PC-3 (cell line): ENCODE measurements at regions not wholly inside any gene's neighbourhood (a gene's known extent, or its start where the extent isn't known, plus 50 kb on each side); places are given as distances from the start of the nearest gene placed in this dataset.
A peak's percentile ranks its signal among the peaks of the same experiment; 100 is the strongest.

ENCODE experiments used
- ATAC-seq: fragments of 200-7000 bp; cut with Tn5 transposase; 2 replicates; pipeline ENCODE4 v1.9.1; 2020; ENCODE audit warnings: mild to moderate bottlenecking, moderate library complexity
- BruUV-seq: library from RNA; stranded (reverse); fragments of 400-500 nt; replicated peaks from 2 replicates; lab custom pipeline; 2021; lab: Mats Ljungman, UMichigan
- CTCF ChIA-PET: fragments of 300-600 bp; sonication (Branson Sonifier 250); formaldehyde crosslinking; loops from one replicate; lab custom pipeline; 2022; ENCODE audit warnings: antibody characterized with exemption; lab: Charles Lee
- POLR2A ChIA-PET: fragments of 300-600 bp; sonication (Branson Sonifier 250); formaldehyde crosslinking; loops from one replicate; lab custom pipeline; 2022; ENCODE audit warnings: antibody characterized with exemption; ENCODE audit not compliant: unreplicated experiment; lab: Charles Lee
- DNase-seq: peaks from one replicate; pipeline ENCODE4 v3.0.0-alpha.2; 2015
- H2AFZ ChIP-seq: fragments of 300-600 bp; sonication (generic); 2 replicates; pipeline ENCODE4 v1.6.0; 2016; ENCODE audit warnings: antibody characterized with exemption, low read length
- H3F3A ChIP-seq: fragments of 300-600 bp; sonication (generic); one replicate; pipeline ENCODE4 v1.6.0; 2017; ENCODE audit warnings: antibody characterized with exemption, low read length, control low read depth, mild to moderate bottlenecking; ENCODE audit not compliant: unreplicated experiment
- H3K27ac ChIP-seq: fragments of 300-600 bp; sonication (generic); 2 replicates; pipeline ENCODE4 v1.5.1; 2016; ENCODE audit warnings: mild to moderate bottlenecking, low read length
- H3K27me3 ChIP-seq: fragments of 300-600 bp; sonication (generic); 2 replicates; pipeline ENCODE4 v1.6.1; 2016; ENCODE audit warnings: low read length, mixed read lengths
- H3K36me3 ChIP-seq: fragments of 300-600 bp; sonication (generic); 2 replicates; pipeline ENCODE4 v1.6.1; 2016; ENCODE audit warnings: low read depth, mixed run types, low read length, mixed read lengths
- H3K4me1 ChIP-seq: fragments of 300-600 bp; sonication (generic); 2 replicates; pipeline ENCODE4 v1.5.1; 2016; ENCODE audit warnings: low read length; ENCODE audit not compliant: insufficient read depth
- H3K4me2 ChIP-seq: fragments of 300-600 bp; sonication (generic); 2 replicates; pipeline ENCODE4 v1.6.0; 2016; ENCODE audit warnings: low read length
- H3K4me3 ChIP-seq: fragments of 300-600 bp; sonication (generic); 2 replicates; pipeline ENCODE4 v1.5.1; 2016; ENCODE audit warnings: mild to moderate bottlenecking, low read length, mixed read lengths
- H3K79me2 ChIP-seq: fragments of 300-600 bp; sonication (generic); 2 replicates; pipeline ENCODE4 v1.6.1; 2017; ENCODE audit warnings: low read length, mixed read lengths
- H3K9ac ChIP-seq: fragments of 300-600 bp; sonication (generic); 2 replicates; pipeline ENCODE4 v1.6.0; 2016; ENCODE audit warnings: mild to moderate bottlenecking, low read length
- H3K9me2 ChIP-seq: fragments of 300-600 bp; sonication (generic); replicated peaks from 2 replicates; pipeline ENCODE4 v1.6.1; 2016; ENCODE audit warnings: mixed run types, low read length, mixed read lengths
- H3K9me3 ChIP-seq: fragments of 300-600 bp; sonication (generic); 2 replicates; pipeline ENCODE4 v1.6.1; 2016; ENCODE audit warnings: low read length, mixed read lengths
- H4K20me1 ChIP-seq: fragments of 300-600 bp; sonication (generic); 2 replicates; pipeline ENCODE4 v1.6.1; 2016; ENCODE audit warnings: low read length, mixed read lengths
- CTCF ChIP-seq: fragments of 300-600 bp; sonication (generic); conservative IDR thresholded peaks from 2 replicates; pipeline ENCODE4 v1.5.1; 2017; ENCODE audit warnings: antibody characterized with exemption, low read depth, mild to moderate bottlenecking, low read length
- EZH2 ChIP-seq: fragments of 300-600 bp; sonication (generic); IDR thresholded peaks from one replicate; pipeline ENCODE4 v1.6.1; 2017; ENCODE audit warnings: antibody characterized with exemption, mild to moderate bottlenecking, low read length; ENCODE audit not compliant: unreplicated experiment
- EZH2phosphoT487 ChIP-seq: fragments of 300-600 bp; sonication (generic); IDR thresholded peaks from 2 replicates; pipeline ENCODE4 v1.6.1; 2018; ENCODE audit warnings: mild to moderate bottlenecking, antibody characterized with exemption, low read length, borderline replicate concordance
- intact Hi-C: fragments of 100-400 bp; cut with micrococcal nuclease; formaldehyde crosslinking; loops from 2 replicates; pipeline ENCODE4 v1.9.0; 2023

- no peaks in the 10 kb centered on the region for H3K4me1 ChIP-seq
- H3K4me2 ChIP-seq = no peak overlapping the region
- H3K9me3 ChIP-seq = no peaks in the 10 kb centered on the region
- no peak overlapping the region for H2AFZ ChIP-seq
- POLR2A ChIA-PET = interaction anchor here (0.7 kb wide), 1 partner anchor 561 kb away, joined by 4 read pairs; no protein-coding TSS in a partner anchor
- no peaks in the 10 kb centered on the region for H3K27me3 ChIP-seq
- no peak overlapping the region for H3K9ac ChIP-seq
- no peaks in the 10 kb centered on the region for H3K36me3 ChIP-seq
- H3K27ac ChIP-seq = no peak overlapping the region
- no peaks in the 10 kb centered on the region for H3K9me2 ChIP-seq
- no peaks in the 10 kb centered on the region for H3F3A ChIP-seq
- no peaks in the 10 kb centered on the region for H4K20me1 ChIP-seq
- H3K4me3 ChIP-seq = no peak overlapping the region
- TF ChIP-seq EZH2phosphoT487 (no peak), EZH2 (no peak), CTCF (no peak)
- no TSS peak for BruUV-seq
- ATAC-seq (peak; percentile 69), DNase-seq (peak; percentile 46)
- no peaks in the 10 kb centered on the region for H3K79me2 ChIP-seq
- intact Hi-C loops = no loop called here
- CTCF ChIA-PET = no interaction called here
Measured at GRCh38 chr1:189211742-189212141, 1265.9 kb downstream of the BRINP3 start.

GRCh38 chr1:189212606-189213005 is 1265.1 kb downstream of the BRINP3 start:
- POLR2A ChIA-PET = interaction anchor here (0.7 kb wide), 1 partner anchor 561 kb away, joined by 4 read pairs; no protein-coding TSS in a partner anchor

More at GRCh38 chr1:189212606-189213005, 1265.1 kb downstream of the BRINP3 start:
- no peaks in the 10 kb centered on the region for H3K9me3 ChIP-seq
- no peaks in the 10 kb centered on the region for H3K4me1 ChIP-seq
- H3K9me2 ChIP-seq = no peaks in the 10 kb centered on the region
- no peak overlapping the region for H3K27ac ChIP-seq
- H4K20me1 ChIP-seq = no peaks in the 10 kb centered on the region
- DNase-seq (no peak), ATAC-seq (no peak)
- no TSS peak for BruUV-seq
- H3K79me2 ChIP-seq = no peaks in the 10 kb centered on the region
- H3K36me3 ChIP-seq = no peaks in the 10 kb centered on the region
- no peaks in the 10 kb centered on the region for H3F3A ChIP-seq
- H3K4me3 ChIP-seq = no peak overlapping the region
- no peak overlapping the region for H2AFZ ChIP-seq
- intact Hi-C loops = no loop called here
- TF ChIP-seq CTCF (no peak), EZH2phosphoT487 (no peak), EZH2 (no peak)
- no peak overlapping the region for H3K4me2 ChIP-seq
- CTCF ChIA-PET = no interaction called here
- no peaks in the 10 kb centered on the region for H3K27me3 ChIP-seq
- no peak overlapping the region for H3K9ac ChIP-seq
